GM12878 (cell line): ENCODE measurements at regions not wholly inside any gene's neighbourhood (a gene's known extent, or its start where the extent isn't known, plus 50 kb on each side); places are given as distances from the start of the nearest gene placed in this dataset.

Experiments used
- ATAC-seq: fragments of 200-7000 bp; cut with Tn5 transposase; 3 replicates; pipeline ENCODE4 v1.9.1; 2020; ENCODE audit warnings: mild to moderate bottlenecking, moderate library complexity
- BruUV-seq: library from RNA; stranded (reverse); fragments of 400-500 nt; replicated peaks from 2 replicates; lab custom pipeline; 2021; lab: Mats Ljungman, UMichigan
- CTCF ChIA-PET: fragments of 300-600 bp; sonication (Branson Sonifier 250); formaldehyde crosslinking; extraction: SDS; loops from one replicate; lab custom pipeline; 2021; ENCODE audit warnings: inconsistent platforms; lab: Yijun Ruan, JAX
- POLR2A ChIA-PET: fragments of 350-600 bp; formaldehyde crosslinking; extraction: SDS; loops from one replicate; lab custom pipeline; 2021; ENCODE audit warnings: inconsistent platforms; lab: Charles Lee
- RAD21 ChIA-PET: fragments of 300-600 bp; sonication (Branson Sonifier 250); formaldehyde crosslinking; loops from one replicate; lab custom pipeline; 2023; ENCODE audit warnings: antibody characterized with exemption; ENCODE audit not compliant: unreplicated experiment; lab: Charles Lee
- SMC1A ChIA-PET: fragments of 300-600 bp; sonication (Branson Sonifier 250); formaldehyde crosslinking; loops from one replicate; lab custom pipeline; 2023; ENCODE audit not compliant: unreplicated experiment, uncharacterized antibody; lab: Charles Lee
- DNase-seq: peaks from one replicate; pipeline ENCODE4 v3.0.0-alpha.2; 2011; ENCODE audit warnings: low read depth, low spot score
- FAIRE-seq: peaks from 3 replicates; lab custom pipeline; 2011; peaks lifted over from hg19 to GRCh38; lab: Jason Lieb, UNC
- H2AFZ ChIP-seq: 2 replicates; pipeline ENCODE4 v1.6.0; 2011; ENCODE audit warnings: low read depth, low read length, control low read depth; ENCODE audit not compliant: control insufficient read depth
- H3K27ac ChIP-seq: 2 replicates; pipeline ENCODE4 v1.5.1; 2011; ENCODE audit warnings: control low read depth; ENCODE audit not compliant: control insufficient read depth, insufficient read depth
- H3K27me3 ChIP-seq, 2 experiments: replicated peaks in 1 of 2; 2 replicates each; pipeline versions ENCODE4 v1.6.0 to v1.6.1; 2011; ENCODE audit warnings: low read length in 1 of 2; ENCODE audit not compliant: control insufficient read depth in 2 of 2, insufficient read depth in 2 of 2
- H3K36me3 ChIP-seq, 2 experiments: 2 replicates each; pipeline ENCODE4 v1.5.1; 2011; ENCODE audit warnings: low read length in 1 of 2; ENCODE audit not compliant: control insufficient read depth in 2 of 2, insufficient read depth in 2 of 2
- H3K4me1 ChIP-seq: 2 replicates; pipeline ENCODE4 v1.6.1; 2011; ENCODE audit warnings: mild to moderate bottlenecking, low read length, moderate library complexity, mixed read lengths; ENCODE audit not compliant: control insufficient read depth, insufficient read depth
- H3K4me2 ChIP-seq: 2 replicates; pipeline ENCODE4 v1.6.0; 2011; ENCODE audit warnings: control low read depth; ENCODE audit not compliant: control insufficient read depth, insufficient read depth
- H3K4me3 ChIP-seq: fragments of 200-600 bp; sonication (generic); 2 replicates; pipeline ENCODE4 v1.5.1; 2016
- H3K79me2 ChIP-seq: 2 replicates; pipeline ENCODE4 v1.6.0; 2011; ENCODE audit warnings: low read length; ENCODE audit not compliant: control insufficient read depth, insufficient read depth
- H3K9ac ChIP-seq: 2 replicates; pipeline ENCODE4 v1.8.0; 2011; ENCODE audit warnings: low read length, control low read depth, mixed read lengths; ENCODE audit not compliant: control insufficient read depth, insufficient read depth
- H3K9me3 ChIP-seq: replicated peaks from 3 replicates; pipeline ENCODE4 v1.5.1; 2011; ENCODE audit warnings: mild to moderate bottlenecking, low read length; ENCODE audit not compliant: control insufficient read depth, insufficient read depth
- H4K20me1 ChIP-seq: 2 replicates; pipeline ENCODE4 v1.6.0; 2011; ENCODE audit not compliant: control insufficient read depth, insufficient read depth
- BRCA1 ChIP-seq: IDR thresholded peaks from 2 replicates; pipeline ENCODE4 v1.6.1; 2011; ENCODE audit warnings: low read depth, low read length, improper control_type of control experiment
- GATAD2B ChIP-seq: fragments of 450-650 bp; conservative IDR thresholded peaks from 2 replicates; pipeline ENCODE4 v1.6.1; 2017; ENCODE audit warnings: low read depth, mild to moderate bottlenecking, moderate library complexity
- HDAC2 ChIP-seq: fragments of 200-600 bp; sonication (generic); IDR thresholded peaks from 2 replicates; pipeline ENCODE4 v1.6.1; 2017
- HSF1 ChIP-seq: fragments of 150-350 bp; IDR thresholded peaks from 2 replicates; pipeline ENCODE4 v1.6.1; 2014; ENCODE audit warnings: mild to moderate bottlenecking, low read depth, low read length
- IRF3 ChIP-seq: fragments of 450-650 bp; IDR thresholded peaks from 2 replicates; pipeline ENCODE4 v1.6.1; 2014; ENCODE audit warnings: mild to moderate bottlenecking
- JUND ChIP-seq: IDR thresholded peaks from 2 replicates; pipeline ENCODE4 v1.6.1; 2012; ENCODE audit warnings: low read depth, mild to moderate bottlenecking, low read length, improper control_type of control experiment, moderate library complexity
- LARP7 ChIP-seq: fragments of 450-650 bp; IDR thresholded peaks from 2 replicates; pipeline ENCODE4 v1.6.1; 2017; ENCODE audit warnings: mild to moderate bottlenecking
- POLR2A ChIP-seq: IDR thresholded peaks from 2 replicates; pipeline ENCODE4 v1.6.1; 2011; ENCODE audit warnings: low read depth, mild to moderate bottlenecking, low read length
- RELA ChIP-seq: fragments of 450-650 bp; IDR thresholded peaks from 2 replicates; pipeline ENCODE4 v1.8.0; 2014; ENCODE audit warnings: borderline replicate concordance; ENCODE audit not compliant: partially characterized antibody
- RUNX3 ChIP-seq: IDR thresholded peaks from 2 replicates; pipeline ENCODE4 v1.6.1; 2012; ENCODE audit warnings: low read length, inconsistent platforms
- SREBF1 ChIP-seq: IDR thresholded peaks from 2 replicates; pipeline ENCODE4 v1.6.1; 2012; ENCODE audit warnings: mild to moderate bottlenecking, low read length
- TAF1 ChIP-seq: IDR thresholded peaks from 2 replicates; pipeline ENCODE4 v1.6.1; 2011; ENCODE audit warnings: mild to moderate bottlenecking, low read depth, low read length, borderline replicate concordance
- TARDBP ChIP-seq: IDR thresholded peaks from 2 replicates; pipeline ENCODE4 v1.6.1; 2016; ENCODE audit warnings: borderline replicate concordance
- USF1 ChIP-seq: IDR thresholded peaks from 2 replicates; pipeline ENCODE4 v1.6.1; 2011; ENCODE audit warnings: borderline replicate concordance, low read depth, mild to moderate bottlenecking, moderate library complexity, mixed read lengths, low read length; ENCODE audit not compliant: insufficient read depth; ENCODE audit errors: extremely low read length
- WRNIP1 ChIP-seq: IDR thresholded peaks from 2 replicates; pipeline ENCODE4 v1.6.1; 2011; ENCODE audit warnings: low read depth, low read length, improper control_type of control experiment, borderline replicate concordance
- ZNF274 ChIP-seq: IDR thresholded peaks from one replicate; pipeline ENCODE4 v1.8.0; 2011; ENCODE audit not compliant: insufficient read length, insufficient read depth
- WGBS: methylation state at CpG from one replicate; pipeline ENCODE4 v1.1.6; 2016; ENCODE audit warnings: low lambda C conversion rate; ENCODE audit not compliant: insufficient replicate concordance, insufficient coverage; ENCODE audit errors: missing lambda C conversion rate; 5-methylcytosine and 5-hydroxymethylcytosine counted together
- in situ Hi-C: fragments of 300-500 bp; cut with MboI; formaldehyde crosslinking; loops from 9 replicates; pipeline ENCODE4 v1.14.3; 2018; ENCODE audit warnings: mixed read lengths
- intact Hi-C: fragments of 100-400 bp; cut with micrococcal nuclease; formaldehyde crosslinking; loops from one replicate; pipeline ENCODE4 v1.14.2; 2022; ENCODE audit not compliant: unreplicated experiment

DNA sequence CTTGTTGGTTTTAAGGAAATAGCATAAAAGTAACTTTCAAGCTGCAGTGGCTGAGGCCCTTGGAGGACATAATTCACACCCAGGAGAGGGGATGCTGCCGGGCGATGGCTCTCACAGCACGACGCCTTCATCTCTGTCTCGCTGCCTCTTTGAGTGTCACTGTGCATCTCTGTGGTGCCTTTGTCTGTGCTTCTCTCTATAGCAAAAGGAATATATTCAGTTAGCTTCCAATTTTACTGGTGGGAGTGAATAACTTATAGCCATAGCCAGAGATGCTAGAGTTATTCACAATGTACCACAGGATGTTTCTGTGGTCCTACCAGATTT lies 276.7 kb downstream of the SYK start:
- no peak overlapping the region for H3K9ac ChIP-seq
- H4K20me1 ChIP-seq: no peaks in the 10 kb centered on the region
- in situ Hi-C loops (no loop called here), intact Hi-C loops (no loop called here)
- CTCF ChIA-PET: no interaction called here
- no peaks in the 10 kb centered on the region for H3K36me3 ChIP-seq
- 71% methylated on average over 5 of the region's 5 CpGs for WGBS
- no peak overlapping the region for H3K4me3 ChIP-seq
- no TSS peak for BruUV-seq
- H2AFZ ChIP-seq: no peak overlapping the region
- no peak for FAIRE-seq
- no peaks in the 10 kb centered on the region for H3K9me3 ChIP-seq
- no peak for TF ChIP-seq LARP7
- TF ChIP-seq USF1: no peak
- TF ChIP-seq RUNX3: no peak
- TF ChIP-seq JUND: no peak
- no peak for TF ChIP-seq RELA
- no peak for TF ChIP-seq BRCA1
- no peak for TF ChIP-seq TAF1
- no peak for TF ChIP-seq GATAD2B
- TF ChIP-seq TARDBP: no peak
- TF ChIP-seq POLR2A: no peak
- peaks cover 0 to 2% of the 10 kb centered on the region in 2 experiments; a peak in 1 of 4 replicates for H3K27me3 ChIP-seq
- no peak for DNase-seq
- POLR2A ChIA-PET: no interaction called here
- H3K79me2 ChIP-seq: no peaks in the 10 kb centered on the region
- H3K4me1 ChIP-seq: no peaks in the 10 kb centered on the region
- SMC1A ChIA-PET: no interaction called here
- ATAC-seq: no peak
- H3K27ac ChIP-seq: no peak overlapping the region
- no peak overlapping the region for H3K4me2 ChIP-seq
- RAD21 ChIA-PET: no interaction called here

DNA sequence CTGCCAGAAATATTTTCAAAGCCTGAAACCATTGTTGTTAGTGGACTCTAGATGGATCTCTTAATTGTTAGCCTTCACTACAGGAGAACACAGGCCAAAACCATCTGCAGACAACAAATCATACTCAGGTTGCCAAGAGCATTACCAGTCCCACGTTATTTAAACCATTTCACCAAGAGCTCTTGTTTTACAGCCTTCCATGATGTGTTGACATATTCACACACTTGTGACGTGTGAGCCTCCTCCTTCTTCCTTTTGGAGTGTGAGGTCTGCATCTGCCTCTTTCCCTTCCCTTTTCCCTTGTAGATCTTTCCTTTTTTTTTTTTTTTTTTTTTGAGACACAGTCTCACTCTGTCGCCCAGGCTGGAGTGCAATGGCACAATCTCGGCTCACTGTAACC lies 279.0 kb downstream of the AUH start:
- intact Hi-C loops (loop anchor here (10.0 kb wide), 1 partner anchor 168 kb away; no protein-coding TSS in a partner anchor), in situ Hi-C loops (no loop called here)
- BruUV-seq: no TSS peak
- ATAC-seq (no peak), DNase-seq (no peak), FAIRE-seq (no peak)
- ChIA-PET RAD21 (no interaction called here), CTCF (no interaction called here), SMC1A (no interaction called here), POLR2A (no interaction called here)
- 33% methylated on average over 3 of the region's 4 CpGs for WGBS
- H3K9me3 ChIP-seq: no peaks in the 10 kb centered on the region
- H3K4me1 ChIP-seq: no peaks in the 10 kb centered on the region
- H3K27ac ChIP-seq: no peak overlapping the region
- H3K9ac ChIP-seq: no peak overlapping the region
- no peaks in the 10 kb centered on the region for H3K79me2 ChIP-seq
- no peak overlapping the region for H3K4me3 ChIP-seq
- H3K27me3 ChIP-seq: peaks cover 0 to 3% of the 10 kb centered on the region in 2 experiments; a peak in 2 of 4 replicates
- no peak overlapping the region for H3K4me2 ChIP-seq
- no peak for TF ChIP-seq SREBF1
- TF ChIP-seq HSF1: no peak
- TF ChIP-seq HDAC2: no peak
- no peak for TF ChIP-seq IRF3
- no peak for TF ChIP-seq ZNF274
- no peak for TF ChIP-seq WRNIP1
- no peaks in the 10 kb centered on the region for H3K36me3 ChIP-seq
- H2AFZ ChIP-seq: no peak overlapping the region
- no peaks in the 10 kb centered on the region for H4K20me1 ChIP-seq
